ENCODE measurements at regions not wholly inside any gene's neighbourhood (a gene's known extent, or its start where the extent isn't known, plus 50 kb on each side); places are given as distances from the start of the nearest gene placed in this dataset.

DNA sequence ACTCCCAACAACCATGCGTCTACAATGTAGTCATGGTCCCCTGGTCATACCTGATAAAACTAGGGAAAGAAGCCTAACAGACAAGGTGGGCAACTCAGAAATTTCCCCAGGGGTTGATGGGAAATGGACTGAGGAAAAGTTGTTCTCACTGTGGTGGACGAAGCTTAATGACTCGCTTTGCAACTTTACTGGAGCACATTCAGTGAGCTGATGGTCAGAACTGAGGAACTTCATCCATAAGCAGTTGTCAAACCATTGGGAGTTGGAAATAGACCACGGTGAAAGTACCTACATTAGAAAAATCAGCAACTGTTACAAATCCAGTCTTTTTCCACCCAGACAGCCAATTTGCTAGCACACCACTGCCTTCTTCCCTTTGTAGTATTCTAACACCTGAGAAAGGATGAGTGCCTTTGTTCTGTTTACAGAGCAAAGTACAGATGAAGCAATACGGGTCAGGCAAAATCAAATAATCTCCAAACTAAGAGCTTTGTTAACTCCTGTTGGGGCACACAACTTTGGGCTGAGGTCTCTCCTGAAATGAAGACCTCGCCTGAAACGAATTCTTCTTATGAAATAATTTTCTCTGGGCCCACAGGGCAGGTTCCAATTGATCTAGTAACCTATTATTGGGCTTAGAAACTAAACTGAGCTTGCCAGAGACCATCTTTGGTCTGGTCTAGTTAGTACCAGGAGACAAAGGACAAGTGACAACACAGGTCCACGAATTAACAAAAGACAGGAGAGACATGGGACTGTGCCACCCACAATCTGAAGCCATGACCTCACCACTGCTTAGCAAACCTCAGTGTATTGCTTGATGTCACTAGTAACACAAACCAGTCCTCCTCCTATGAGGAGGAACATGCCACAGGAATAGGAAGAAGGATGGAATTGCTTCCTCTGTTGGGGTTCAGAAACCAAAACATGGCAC, 58.9 kb upstream of the NFKB1 start:
- Histone ChIP-seq H3K4me3 (no peak overlapping the region), H3K27me3 (no peaks in the 10 kb centered on the region), H3K4me1 (peaks cover 0 to 19% (median 17%) of the 10 kb centered on the region in 4 donors), H3K27ac (no peak overlapping the region), H3K36me3 (no peaks in the 10 kb centered on the region), H3K9me3 (no peaks in the 10 kb centered on the region)
- TF ChIP-seq, protein P1, sequence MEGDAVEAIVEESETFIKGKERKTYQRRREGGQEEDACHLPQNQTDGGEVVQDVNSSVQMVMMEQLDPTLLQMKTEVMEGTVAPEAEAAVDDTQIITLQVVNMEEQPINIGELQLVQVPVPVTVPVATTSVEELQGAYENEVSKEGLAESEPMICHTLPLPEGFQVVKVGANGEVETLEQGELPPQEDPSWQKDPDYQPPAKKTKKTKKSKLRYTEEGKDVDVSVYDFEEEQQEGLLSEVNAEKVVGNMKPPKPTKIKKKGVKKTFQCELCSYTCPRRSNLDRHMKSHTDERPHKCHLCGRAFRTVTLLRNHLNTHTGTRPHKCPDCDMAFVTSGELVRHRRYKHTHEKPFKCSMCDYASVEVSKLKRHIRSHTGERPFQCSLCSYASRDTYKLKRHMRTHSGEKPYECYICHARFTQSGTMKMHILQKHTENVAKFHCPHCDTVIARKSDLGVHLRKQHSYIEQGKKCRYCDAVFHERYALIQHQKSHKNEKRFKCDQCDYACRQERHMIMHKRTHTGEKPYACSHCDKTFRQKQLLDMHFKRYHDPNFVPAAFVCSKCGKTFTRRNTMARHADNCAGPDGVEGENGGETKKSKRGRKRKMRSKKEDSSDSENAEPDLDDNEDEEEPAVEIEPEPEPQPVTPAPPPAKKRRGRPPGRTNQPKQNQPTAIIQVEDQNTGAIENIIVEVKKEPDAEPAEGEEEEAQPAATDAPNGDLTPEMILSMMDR (IDR thresholded peaks at IDR 0.05), result no peak
- TF ChIP-seq POLR2AphosphoS5 (IDR thresholded peaks at IDR 0.05) (no peak), EP300 (IDR thresholded peaks at IDR 0.05) (no peak), POLR2A (IDR thresholded peaks at IDR 0.05) (no peak)
- intact Hi-C loops (cut with DNase I), result loop anchor here (2.0 kb wide), 1 partner anchor 59 kb away; the partner anchor contains the start of gene NFKB1
- DNase-seq, result no peak
- WGBS, 2 donors, result 35 to 78% methylated on average over 8 of the region's 8 CpGs

DNA sequence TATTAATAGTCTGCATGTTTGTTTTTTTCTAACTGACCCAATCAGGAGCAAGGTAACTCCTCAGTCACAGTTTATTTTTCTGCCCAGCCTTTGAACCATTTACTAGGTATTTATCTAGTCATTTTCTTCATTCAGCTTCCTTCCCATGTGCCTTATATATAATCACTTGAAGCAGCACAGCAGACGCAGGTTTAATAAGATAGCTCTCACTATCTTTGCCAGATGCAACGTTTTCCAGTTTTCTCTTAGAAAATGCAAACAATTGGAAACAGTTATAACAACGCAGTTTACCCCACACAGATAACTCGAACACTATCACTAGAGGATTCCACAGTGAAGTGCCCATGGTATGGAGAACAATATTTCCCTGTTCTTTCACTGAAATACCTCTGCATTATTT, 56.4 kb upstream of the NFKB1 start:
- Histone ChIP-seq H3K36me3 (no peaks in the 10 kb centered on the region), H3K4me3 (no peak overlapping the region), H3K27ac (no peak overlapping the region), H3K27me3 (no peaks in the 10 kb centered on the region), H3K4me1 (peaks cover 0 to 6% (median 4%) of the 10 kb centered on the region in 4 donors), H3K9me3 (no peaks in the 10 kb centered on the region)
- DNase-seq, result no peak
- intact Hi-C loops (cut with DNase I), result loop anchor here (5.0 kb wide), 2 partner anchors 563 to 653 kb away; partner anchors contain the start of gene BDH2
- TF ChIP-seq, protein P1 (IDR thresholded peaks at IDR 0.05), result no peak
- TF ChIP-seq EP300 (IDR thresholded peaks at IDR 0.05) (no peak), POLR2A (IDR thresholded peaks at IDR 0.05) (no peak), POLR2AphosphoS5 (IDR thresholded peaks at IDR 0.05) (no peak)
- WGBS, 2 donors, result 71 to 80% methylated on average over 4 of the region's 4 CpGs

GRCh38 chr4:102445213-102445612, 55.9 kb upstream of the NFKB1 start:
- Histone ChIP-seq H3K36me3 (no peaks in the 10 kb centered on the region), H3K4me3 (no peak overlapping the region), H3K27me3 (no peaks in the 10 kb centered on the region), H3K4me1 (peaks cover 0 to 1% (median 0%) of the 10 kb centered on the region in 4 donors), H3K27ac (no peak overlapping the region), H3K9me3 (no peaks in the 10 kb centered on the region)
- TF ChIP-seq, protein P1 (IDR thresholded peaks at IDR 0.05), result no peak
- TF ChIP-seq POLR2A (IDR thresholded peaks at IDR 0.05) (no peak), POLR2AphosphoS5 (IDR thresholded peaks at IDR 0.05) (no peak), EP300 (IDR thresholded peaks at IDR 0.05) (no peak)
- WGBS, 2 donors, result 94 to 96% methylated on average over 2 of the region's 2 CpGs
- DNase-seq, result no peak
- intact Hi-C loops (cut with DNase I), result loop anchor here (5.0 kb wide), 2 partner anchors 562 to 652 kb away; partner anchors contain the start of gene BDH2

DNA sequence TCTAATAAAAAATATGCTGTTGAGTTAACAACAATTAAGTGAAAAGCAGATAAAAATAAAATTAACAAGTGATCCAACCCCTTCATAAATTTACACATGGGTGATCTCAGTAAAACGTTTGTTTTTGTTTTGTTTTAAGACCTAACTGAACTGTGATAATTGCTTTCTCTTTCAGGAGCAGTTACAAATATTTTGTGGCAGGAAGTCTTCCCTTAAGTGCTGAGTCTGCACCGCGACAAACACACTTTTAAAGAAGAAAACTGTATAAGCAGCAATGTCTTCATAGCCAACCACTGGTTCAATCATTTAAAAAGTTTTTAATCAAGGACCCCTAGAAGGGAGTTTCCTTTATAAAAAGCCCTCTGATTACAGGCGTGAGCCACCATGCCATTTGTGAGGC, 53.7 kb upstream of the NFKB1 start:
- WGBS, 2 donors, result 44 to 59% methylated on average over 4 of the region's 4 CpGs
- no peak for TF ChIP-seq EP300 (IDR thresholded peaks at IDR 0.05)
- no peak for TF ChIP-seq POLR2A (IDR thresholded peaks at IDR 0.05)
- H3K27ac ChIP-seq, result no peak overlapping the region

GRCh38 chr4:102449751-102450352, 51.3 kb upstream of the NFKB1 start:
- no peaks in the 10 kb centered on the region for H3K36me3 ChIP-seq
- H3K9me3 ChIP-seq, result no peaks in the 10 kb centered on the region
- no peak overlapping the region for H3K27ac ChIP-seq
- TF ChIP-seq, protein P1 (IDR thresholded peaks at IDR 0.05), result peak; percentile 30 to 59 (median 39)
- TF ChIP-seq EP300 (IDR thresholded peaks at IDR 0.05), result no peak
- intact Hi-C loops (cut with DNase I), result loop anchor here (5.0 kb wide), 2 partner anchors 557 to 647 kb away; partner anchors contain the start of gene BDH2
- WGBS, 2 donors, result 63 to 65% methylated on average over 4 of the region's 4 CpGs
- no peak for DNase-seq
- H3K27me3 ChIP-seq, result no peaks in the 10 kb centered on the region
- no peaks in the 10 kb centered on the region for H3K4me1 ChIP-seq
- no peak overlapping the region for H3K4me3 ChIP-seq

More for the DNA sequence above, 53.7 kb upstream of the NFKB1 start:
- Histone ChIP-seq H3K4me3 (no peak overlapping the region), H3K27me3 (no peaks in the 10 kb centered on the region), H3K4me1 (no peaks in the 10 kb centered on the region), H3K9me3 (no peaks in the 10 kb centered on the region), H3K36me3 (no peaks in the 10 kb centered on the region)
- intact Hi-C loops (cut with DNase I), result loop anchor here (5.0 kb wide), 2 partner anchors 560 to 650 kb away; partner anchors contain the start of gene BDH2
- DNase-seq, result no peak
